GM19238 (cell line): ENCODE measurements at regions not wholly inside any gene's neighbourhood (a gene's known extent, or its start where the extent isn't known, plus 50 kb on each side); places are given as distances from the start of the nearest gene placed in this dataset.

Experiments
- DNase-seq: peaks from one replicate; pipeline ENCODE4 v3.0.0; 2011; ENCODE audit warnings: low spot score; ENCODE audit not compliant: insufficient read length

- no peak for DNase-seq
These were observed 715.6 kb upstream of the NRSN1 start for GRCh38 chr6:23410439-23410838.

GRCh38 chr6:23412770-23413169 is 713.2 kb upstream of the NRSN1 start:
- DNase-seq = no peak

- DNase-seq = no peak
These were observed 712.5 kb upstream of the NRSN1 start for GRCh38 chr6:23413327-23414050.

- no peak for DNase-seq
These were observed 712.0 kb upstream of the NRSN1 start for GRCh38 chr6:23414051-23414445.

GRCh38 chr6:23414922-23415321 is 711.1 kb upstream of the NRSN1 start:
- no peak for DNase-seq

- no peak for DNase-seq
These were observed 710.1 kb upstream of the NRSN1 start for GRCh38 chr6:23415819-23416427.

GRCh38 chr6:23417133-23417532 is 708.9 kb upstream of the NRSN1 start:
- DNase-seq = no peak

GRCh38 chr6:23418095-23418494 is 707.9 kb upstream of the NRSN1 start:
- no peak for DNase-seq

GRCh38 chr6:23419046-23419445 is 707.0 kb upstream of the NRSN1 start:
- no peak for DNase-seq

- no peak for DNase-seq
These were observed 705.2 kb upstream of the NRSN1 start for GRCh38 chr6:23420659-23421350.

- DNase-seq = no peak
These were observed 701.4 kb upstream of the NRSN1 start for GRCh38 chr6:23424584-23424983.

GRCh38 chr6:23435126-23435525 is 690.9 kb upstream of the NRSN1 start:
- DNase-seq = no peak

GRCh38 chr6:23435798-23436197 is 690.2 kb upstream of the NRSN1 start:
- DNase-seq = no peak

GRCh38 chr6:23441808-23442461 is 684.1 kb upstream of the NRSN1 start:
- DNase-seq = no peak

- no peak for DNase-seq
These were observed 680.8 kb upstream of the NRSN1 start for GRCh38 chr6:23445157-23445710.

GRCh38 chr6:23446469-23446967 is 679.5 kb upstream of the NRSN1 start:
- DNase-seq = no peak

GRCh38 chr6:23447731-23448130 is 678.3 kb upstream of the NRSN1 start:
- no peak for DNase-seq

- DNase-seq = no peak
These were observed 677.7 kb upstream of the NRSN1 start for GRCh38 chr6:23448281-23448680.

GRCh38 chr6:23454080-23454976 is 671.7 kb upstream of the NRSN1 start:
- no peak for DNase-seq

- DNase-seq = no peak
These were observed 670.3 kb upstream of the NRSN1 start for GRCh38 chr6:23455754-23456153.

GRCh38 chr6:23456396-23456795 is 669.6 kb upstream of the NRSN1 start:
- DNase-seq = no peak
